ENCODE measurements at regions not wholly inside any gene's neighbourhood (a gene's known extent, or its start where the extent isn't known, plus 50 kb on each side); places are given as distances from the start of the nearest gene placed in this dataset.

GRCh38 chr10:89887406-89887805 lies 186.0 kb downstream of the KIF20B start:
- no peak for DNase-seq (ENCODE audit: low spot score)

GRCh38 chr10:89887830-89888229 lies 186.4 kb downstream of the KIF20B start:
- DNase-seq (ENCODE audit: low spot score): no peak

GRCh38 chr10:89888321-89889070 lies 187.1 kb downstream of the KIF20B start:
- DNase-seq (ENCODE audit: low spot score): no peak

DNA sequence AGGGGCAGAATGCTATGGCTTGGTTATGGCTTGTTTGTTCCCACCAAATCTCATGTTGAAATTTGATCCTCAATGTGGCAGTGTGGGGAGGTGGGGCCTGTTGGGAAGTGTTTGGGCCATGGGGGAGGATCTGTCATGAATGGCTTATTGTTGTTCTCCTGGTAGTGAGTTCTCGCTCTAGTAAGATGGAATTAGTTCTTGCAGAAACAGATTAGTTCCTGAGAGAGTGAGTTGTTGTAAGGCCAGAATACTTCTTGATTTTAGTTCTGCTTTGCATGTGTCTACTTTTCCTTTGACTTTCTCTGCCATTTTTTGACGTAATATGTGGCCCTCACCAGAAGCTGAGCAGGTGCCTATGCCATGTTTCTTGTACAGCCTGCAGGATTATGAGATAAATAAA lies 188.2 kb downstream of the KIF20B start:
- no peak for DNase-seq (ENCODE audit: low spot score)

DNA sequence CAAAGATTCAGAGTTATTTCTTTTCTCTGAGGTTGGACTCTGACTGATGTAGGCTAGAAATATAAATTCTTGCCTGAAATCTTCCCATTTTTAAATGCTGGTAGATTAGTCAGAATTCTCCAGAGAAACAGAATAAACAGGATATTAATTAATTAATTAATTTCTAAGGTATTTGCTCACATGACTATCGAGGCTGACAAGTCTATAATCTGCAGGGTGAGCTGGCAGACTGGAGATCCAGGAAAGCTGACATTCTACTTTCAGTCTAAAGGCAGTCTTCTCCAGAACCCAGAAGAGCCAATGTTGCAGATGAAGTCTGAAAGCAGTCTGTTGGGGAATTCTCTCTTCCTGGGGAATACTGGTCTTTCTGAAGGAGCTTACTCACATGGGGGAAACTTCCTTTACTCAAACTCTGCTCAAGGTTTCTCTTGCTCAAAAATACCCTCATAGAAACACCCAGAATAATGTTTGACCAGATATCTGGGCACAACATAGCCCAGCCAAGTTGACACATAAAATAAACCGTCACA lies 189.7 kb downstream of the KIF20B start:
- DNase-seq (ENCODE audit: low spot score): no peak

- DNase-seq (ENCODE audit: low spot score): no peak
Measured at GRCh38 chr10:89894051-89894450, 192.7 kb downstream of the KIF20B start.

- DNase-seq (ENCODE audit: low spot score): no peak
Measured at GRCh38 chr10:89900554-89900953, 199.2 kb downstream of the KIF20B start.

DNA sequence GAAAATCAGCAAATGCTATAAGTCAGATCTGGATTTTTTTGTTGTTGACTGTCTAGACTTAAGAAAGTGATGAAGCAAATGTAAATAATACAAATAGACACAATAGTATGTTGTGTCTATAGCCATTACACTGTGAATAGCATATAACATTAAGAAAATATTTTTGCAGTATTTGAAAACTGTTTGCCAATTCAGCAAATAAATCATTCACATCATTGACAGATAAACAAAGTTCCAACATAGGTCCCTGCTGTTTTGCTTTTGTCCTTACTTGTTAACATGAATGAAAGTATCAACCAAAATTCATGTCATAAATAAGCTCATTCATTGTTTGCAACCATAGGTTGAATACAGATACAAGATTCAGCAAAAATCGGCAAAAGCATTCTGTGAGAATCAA lies 200.5 kb downstream of the KIF20B start:
- no peak for DNase-seq (ENCODE audit: low spot score)

DNA sequence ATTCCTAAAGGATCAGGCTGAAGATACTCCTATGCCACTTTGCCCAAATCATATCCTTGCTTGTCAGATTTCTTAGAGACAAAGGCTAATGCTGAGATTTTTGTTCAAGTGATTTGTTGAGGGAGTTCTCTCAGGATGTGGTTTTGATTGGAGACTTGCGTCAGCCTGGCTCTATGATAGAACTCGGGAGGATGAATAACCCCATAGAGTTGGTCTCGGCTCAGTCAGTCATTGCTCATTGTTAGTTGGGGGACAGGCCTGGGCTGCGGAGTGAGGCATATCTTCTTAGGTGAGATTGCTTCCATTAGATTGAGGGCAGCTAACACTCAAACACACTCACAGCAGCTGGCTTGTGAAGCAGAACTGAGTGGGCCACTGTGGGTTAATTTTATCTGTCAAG lies 203.4 kb downstream of the KIF20B start:
- DNase-seq (ENCODE audit: low spot score): no peak

DNA sequence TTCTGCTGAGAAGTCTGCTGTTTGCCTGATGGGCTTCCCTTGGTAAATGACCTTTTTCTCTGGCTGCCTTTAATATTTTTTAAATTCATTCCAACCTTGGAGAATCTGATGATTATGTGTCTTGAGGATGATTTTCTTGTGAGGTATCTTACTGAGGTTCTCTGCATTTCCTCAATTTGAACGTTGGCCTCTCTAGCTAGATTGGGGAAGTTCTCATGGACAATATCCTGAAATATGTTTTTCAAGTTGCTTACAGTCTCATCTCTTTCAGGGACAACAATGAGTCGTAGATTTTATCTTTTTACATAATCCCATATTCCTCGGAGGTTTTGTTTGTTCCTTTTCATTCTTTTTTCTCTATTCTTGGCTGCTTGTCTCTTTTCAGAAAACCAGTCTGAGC lies 208.4 kb downstream of the KIF20B start:
- DNase-seq (ENCODE audit: low spot score): no peak

GRCh38 chr10:89915021-89915420 lies 213.6 kb downstream of the KIF20B start:
- DNase-seq (ENCODE audit: low spot score): no peak

- no peak for DNase-seq (ENCODE audit: low spot score)
Measured at GRCh38 chr10:89915968-89916367, 214.6 kb downstream of the KIF20B start.

GRCh38 chr10:89916468-89917215 lies 215.3 kb downstream of the KIF20B start:
- no peak for DNase-seq (ENCODE audit: low spot score)

DNA sequence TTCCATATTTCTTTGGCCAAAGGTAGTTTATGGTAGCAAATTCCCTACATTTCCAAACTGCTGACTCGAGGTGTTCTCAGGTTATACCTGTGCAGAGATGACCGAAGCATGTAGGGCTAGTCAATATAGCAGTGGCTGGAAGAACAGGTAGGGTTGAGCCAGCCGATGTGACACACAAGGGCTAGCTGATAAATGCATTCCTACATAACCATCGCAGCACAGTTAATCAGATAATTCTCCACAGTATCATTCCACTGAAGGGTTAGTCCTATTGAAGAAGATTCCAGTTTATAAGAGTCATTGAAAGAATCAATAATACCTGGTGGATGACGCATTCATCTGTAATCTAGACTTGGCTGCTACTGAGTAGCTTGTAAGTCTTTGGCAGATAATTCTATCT lies 220.0 kb downstream of the KIF20B start:
- DNase-seq (ENCODE audit: low spot score): no peak

GRCh38 chr10:89923661-89924060 lies 222.3 kb downstream of the KIF20B start:
- DNase-seq (ENCODE audit: low spot score): no peak

DNA sequence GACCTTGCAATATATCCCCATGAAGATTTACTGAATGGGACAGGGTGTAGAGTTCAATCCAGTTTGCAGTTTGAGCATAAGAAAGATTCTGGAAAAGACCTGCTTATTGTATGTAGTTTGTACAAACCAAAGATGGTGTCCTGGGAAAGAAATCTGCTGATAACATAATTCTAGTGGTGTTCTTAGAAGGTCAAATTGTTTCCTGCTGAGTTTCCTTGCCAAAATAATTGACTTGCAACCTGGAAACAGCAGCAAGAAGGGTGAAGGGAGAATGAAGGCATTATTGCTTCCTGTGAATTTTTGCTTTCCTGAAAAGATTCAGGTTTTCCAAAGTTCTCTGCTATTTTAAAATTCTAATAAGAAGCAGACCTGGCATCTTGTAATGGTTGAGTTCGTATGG lies 222.9 kb downstream of the KIF20B start:
- DNase-seq (ENCODE audit: low spot score): no peak

DNA sequence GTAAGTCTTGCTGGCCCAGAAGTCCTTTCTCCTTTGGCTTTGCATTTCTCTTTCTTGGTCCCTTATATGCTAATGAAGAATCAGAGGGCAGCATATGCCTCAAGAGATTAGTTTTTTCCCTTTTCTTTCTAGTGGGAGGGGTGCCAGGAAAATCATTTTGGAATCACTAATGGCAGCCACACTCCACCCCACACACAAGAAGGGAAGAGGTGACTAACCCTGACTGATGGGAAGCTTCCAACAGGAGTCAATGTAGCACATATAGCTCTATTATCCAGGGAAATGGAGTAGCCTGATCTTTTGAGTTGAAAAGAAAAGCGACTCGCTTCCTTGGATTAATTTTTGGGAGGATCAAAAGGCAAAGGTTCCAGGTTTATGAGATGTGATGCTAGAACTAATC lies 225.3 kb downstream of the KIF20B start:
- no peak for DNase-seq (ENCODE audit: low spot score)

DNA sequence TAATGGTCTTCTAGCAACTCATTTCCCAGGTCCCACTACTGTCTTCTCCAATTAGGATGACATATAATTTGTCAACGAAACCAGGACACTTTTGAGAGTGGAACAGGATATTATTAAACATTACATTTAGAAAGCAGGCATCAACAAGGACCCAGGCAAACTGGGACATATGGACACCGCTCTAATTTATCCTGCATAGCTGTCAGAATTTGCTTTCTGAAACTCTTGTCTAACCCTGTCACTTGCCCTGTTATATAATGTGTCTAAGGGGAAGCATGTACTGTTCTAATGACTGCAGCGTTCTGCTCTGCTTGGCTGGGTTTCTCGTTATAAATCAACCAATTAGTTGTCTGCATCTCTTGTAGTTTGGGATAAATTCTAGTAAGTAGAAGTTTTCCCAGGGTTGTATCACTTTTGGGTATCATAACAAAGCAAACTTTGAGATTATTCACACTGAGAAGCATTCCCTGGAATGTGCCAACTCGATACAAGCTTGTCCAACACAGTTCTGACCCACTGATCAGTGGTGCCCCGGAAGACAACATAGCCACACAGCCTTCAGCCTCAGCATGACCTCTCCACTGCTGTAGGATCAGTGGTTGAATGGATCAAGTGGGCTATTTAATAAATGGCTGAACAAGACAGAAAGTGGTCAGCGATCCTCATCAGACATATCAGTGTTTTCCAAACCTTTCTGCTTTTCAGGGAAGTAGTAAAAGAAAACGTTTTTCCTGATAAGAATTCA lies 228.1 kb downstream of the KIF20B start:
- DNase-seq (ENCODE audit: low spot score): no peak

- DNase-seq (ENCODE audit: low spot score): no peak
Measured at GRCh38 chr10:89937494-89937893, 236.1 kb downstream of the KIF20B start.

DNA sequence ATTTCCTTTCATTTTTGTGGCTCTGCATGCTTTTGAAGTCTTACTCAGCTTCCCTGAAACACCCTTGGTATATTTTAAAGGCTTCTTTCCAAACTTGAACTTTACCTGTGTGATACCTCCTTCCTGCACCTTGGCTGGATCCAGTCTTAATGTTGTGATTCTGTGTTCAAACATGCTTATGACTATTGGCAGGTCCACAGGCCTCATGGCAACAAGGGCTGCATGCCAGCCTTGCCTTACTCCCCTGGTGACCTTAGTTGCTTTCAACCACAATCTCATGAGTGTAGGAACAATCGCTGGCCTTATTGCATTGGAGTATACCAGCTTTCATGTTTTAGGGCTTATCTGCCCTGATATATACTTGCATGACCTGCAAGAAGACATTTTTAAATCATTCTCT lies 238.7 kb downstream of the KIF20B start:
- no peak for DNase-seq (ENCODE audit: low spot score)

DNA sequence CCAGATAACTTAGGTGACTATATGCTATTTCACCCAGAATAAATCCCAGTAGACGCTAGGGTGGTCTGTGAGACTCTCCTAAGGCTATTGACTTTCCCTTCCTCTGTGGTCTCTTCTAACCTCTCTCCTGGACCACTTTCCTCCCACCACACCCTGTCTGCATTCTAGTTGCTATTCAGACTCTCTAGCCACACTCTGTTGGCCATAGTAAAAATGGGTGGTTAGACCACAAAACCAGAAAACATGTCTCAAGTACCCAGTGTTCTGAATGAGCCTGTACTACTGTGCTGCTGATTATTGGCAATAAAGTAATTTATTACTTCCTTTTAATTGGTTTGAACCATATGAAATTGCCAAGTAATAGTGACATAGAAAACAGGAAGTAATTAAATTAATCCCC lies 240.8 kb downstream of the KIF20B start:
- no peak for DNase-seq (ENCODE audit: low spot score)

DNA sequence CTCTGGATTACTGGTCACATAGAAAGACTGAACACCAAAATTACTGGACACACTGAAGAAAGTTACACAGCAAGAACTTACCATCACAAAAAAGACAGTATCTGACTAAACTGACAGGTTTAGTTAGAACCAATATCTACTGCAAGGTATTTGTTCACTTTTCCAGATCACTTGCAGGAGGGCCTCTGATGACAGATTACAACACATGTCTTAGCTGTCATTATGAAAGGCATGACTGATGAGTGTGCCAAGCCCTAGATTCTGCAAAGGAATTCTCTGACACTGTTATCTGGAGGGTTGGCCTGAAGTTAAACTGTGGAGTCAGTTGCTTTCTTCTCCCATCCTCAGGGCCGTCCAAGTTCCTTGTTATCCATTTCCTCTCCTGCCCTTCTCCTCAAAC lies 242.7 kb downstream of the KIF20B start:
- no peak for DNase-seq (ENCODE audit: low spot score)

GRCh38 chr10:89946106-89946505 lies 244.7 kb downstream of the KIF20B start:
- no peak for DNase-seq (ENCODE audit: low spot score)

Measured in AG08395 (cell line).